GM21360 (cell line): ENCODE measurements at regions not wholly inside any gene's neighbourhood (a gene's known extent, or its start where the extent isn't known, plus 50 kb on each side); places are given as distances from the start of the nearest gene placed in this dataset.

Source experiments
- ATAC-seq: cut with Tn5 transposase; IDR thresholded peaks from one replicate; pipeline ENCODE4 v1.9.1; 2021; ENCODE audit warnings: mild to moderate bottlenecking, moderate library complexity; ENCODE audit not compliant: unreplicated experiment

- no peak for ATAC-seq
Observed at GRCh38 chr1:94708299-94708685, 111.9 kb upstream of the SLC44A3 start.

- no peak for ATAC-seq
Observed at GRCh38 chr1:94707321-94708298, 112.5 kb upstream of the SLC44A3 start.

DNA sequence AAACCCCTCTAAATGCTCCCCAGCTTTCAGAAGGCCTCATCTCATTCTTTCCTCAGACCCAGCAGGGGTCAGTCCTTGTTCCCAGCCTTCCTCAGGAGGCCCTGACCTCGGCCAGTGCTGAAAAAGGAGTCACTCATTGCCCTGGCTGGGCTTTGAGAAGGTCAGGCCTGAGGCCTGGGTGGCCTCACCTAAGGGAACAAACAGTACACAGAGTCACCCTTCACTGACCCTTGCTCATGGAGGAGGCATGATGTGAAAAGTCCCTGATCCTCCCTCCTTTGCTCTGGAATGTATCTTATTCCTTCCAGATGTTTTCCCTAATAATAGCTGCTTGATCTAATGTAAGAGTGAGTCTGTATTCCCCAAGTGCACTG lies 117.7 kb upstream of the SLC44A3 start:
- ATAC-seq: no peak

GRCh38 chr1:94701796-94702441 lies 118.2 kb upstream of the SLC44A3 start:
- ATAC-seq: no peak

GRCh38 chr1:94698759-94699502 lies 121.2 kb upstream of the SLC44A3 start:
- no peak for ATAC-seq

- no peak for ATAC-seq
Observed at GRCh38 chr1:94698356-94698755, 121.8 kb upstream of the SLC44A3 start.

DNA sequence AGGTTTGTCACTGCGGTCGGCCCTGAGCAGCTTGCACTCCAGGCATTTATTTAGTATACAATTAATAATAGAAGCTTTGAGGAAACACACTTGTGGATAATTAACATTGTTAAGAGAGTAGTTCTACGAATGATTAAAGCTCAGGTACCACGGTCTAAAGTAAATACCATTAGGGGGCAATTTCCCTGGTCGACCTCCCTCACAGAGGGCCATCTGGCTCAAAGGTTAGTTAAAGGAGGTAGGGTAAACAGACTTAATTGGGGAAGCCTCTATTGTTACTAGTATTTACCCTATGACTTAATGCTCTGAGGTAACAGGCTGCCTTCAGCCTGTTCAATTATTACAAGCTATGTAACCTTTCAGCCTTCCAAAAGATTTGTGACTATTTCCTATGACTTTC lies 122.3 kb upstream of the SLC44A3 start:
- no peak for ATAC-seq

DNA sequence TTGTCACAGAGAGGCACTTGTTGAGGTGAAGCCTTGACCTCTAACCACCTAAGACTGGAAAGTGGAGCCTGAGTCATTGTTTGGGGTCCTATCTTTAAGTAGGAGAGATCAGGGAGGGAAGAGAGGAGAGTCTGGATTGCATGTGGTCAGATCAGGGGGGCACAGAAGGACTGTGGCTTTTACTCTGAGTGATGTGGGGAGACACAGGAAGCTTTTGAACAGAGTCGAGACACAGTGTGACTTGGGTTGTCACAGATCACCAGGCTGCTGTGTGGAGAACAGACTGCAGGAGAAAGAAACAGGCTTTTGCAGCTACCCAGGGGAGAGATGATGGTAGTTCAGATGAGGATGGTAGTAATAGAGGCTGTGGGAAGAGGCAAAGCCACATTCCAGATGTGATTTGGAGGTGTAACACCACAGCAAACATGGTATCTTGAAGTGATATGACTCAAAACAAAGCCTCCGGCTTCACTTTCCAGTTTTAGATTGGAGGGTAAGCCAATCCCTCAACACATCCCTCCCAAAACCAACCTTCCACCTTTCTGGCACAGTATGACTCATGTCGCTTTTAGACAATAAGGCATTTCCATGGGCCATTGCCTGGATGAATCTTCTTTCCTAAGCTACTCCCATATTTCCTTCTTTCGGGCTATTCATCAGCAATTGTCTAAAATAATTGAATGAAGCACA lies 125.8 kb upstream of the SLC44A3 start:
- ATAC-seq: no peak

DNA sequence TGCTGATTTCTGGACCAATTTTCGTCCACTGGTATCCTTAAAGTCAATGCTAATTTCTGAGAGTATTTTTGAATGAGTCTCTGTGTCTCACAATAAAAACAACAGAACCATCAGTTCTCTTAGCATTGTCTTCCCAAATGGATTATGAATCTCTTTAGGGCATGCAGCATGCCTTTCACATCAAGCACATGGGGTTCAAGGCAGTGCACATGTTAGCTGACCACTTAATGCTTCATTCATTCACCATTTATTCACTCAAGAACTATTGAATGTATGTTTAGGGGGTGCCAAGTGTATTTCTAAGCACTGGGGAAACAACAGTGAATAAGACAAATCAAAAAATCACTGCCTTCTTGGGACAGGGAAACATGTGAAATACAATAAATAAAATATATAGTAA lies 126.7 kb upstream of the SLC44A3 start:
- no peak for ATAC-seq

DNA sequence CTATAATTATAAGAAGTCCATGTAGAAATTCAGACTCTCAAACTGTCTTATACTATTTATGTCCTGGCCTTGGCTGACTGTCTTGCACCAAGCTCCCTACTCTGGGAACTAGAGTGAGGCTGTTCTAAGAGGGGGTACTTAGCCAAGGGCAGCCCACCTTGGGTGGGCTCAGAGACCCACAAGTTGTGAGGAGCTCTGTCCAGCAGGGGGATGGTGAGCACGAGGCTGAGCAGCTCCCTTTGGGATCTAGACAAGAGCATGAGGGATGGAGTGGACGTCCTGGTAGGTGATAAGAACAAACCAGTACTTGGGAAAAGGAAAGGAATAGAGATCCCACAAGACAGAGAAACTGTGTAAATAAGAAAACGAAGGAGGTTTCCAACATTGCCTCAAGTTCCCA lies 127.1 kb upstream of the SLC44A3 start:
- ATAC-seq: no peak

DNA sequence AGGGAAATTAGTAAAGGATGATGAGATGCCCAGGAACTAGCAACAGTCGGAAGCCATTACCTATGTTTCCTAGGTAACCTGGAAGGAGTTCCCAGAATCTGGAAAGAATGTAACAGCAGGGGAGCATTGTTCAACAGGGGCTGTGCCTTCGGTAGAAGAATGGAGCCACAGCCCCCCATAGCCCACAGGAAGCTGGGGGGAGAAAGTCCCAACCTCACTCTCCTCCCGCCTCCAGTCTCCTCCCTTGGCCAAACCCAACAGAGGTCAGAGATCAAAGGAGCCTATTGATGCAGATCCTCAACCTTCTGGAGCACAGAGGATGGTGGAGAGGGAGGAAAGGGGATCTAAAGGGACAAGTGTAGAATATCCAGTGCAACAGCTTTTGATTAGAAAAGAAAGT lies 131.5 kb upstream of the SLC44A3 start:
- ATAC-seq: no peak

DNA sequence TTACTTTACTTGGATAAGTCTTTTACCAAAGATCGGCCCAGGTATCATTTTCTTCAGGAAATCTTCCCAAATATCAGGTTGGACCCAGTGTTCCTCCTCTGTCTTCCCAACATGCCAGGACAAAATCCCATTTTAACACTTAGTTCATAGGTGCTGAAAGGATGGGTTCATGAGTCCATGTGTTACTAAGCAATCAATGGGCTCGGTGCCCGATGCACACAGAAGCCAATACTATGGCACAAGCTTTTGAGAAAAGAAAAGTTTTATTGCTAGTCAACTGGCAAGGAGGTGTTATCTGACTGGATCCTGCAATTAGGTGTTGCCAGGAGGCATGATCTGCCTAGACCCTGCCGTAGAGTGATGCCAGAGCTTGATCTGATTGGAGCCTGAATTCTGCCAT lies 133.3 kb upstream of the SLC44A3 start:
- ATAC-seq: no peak

DNA sequence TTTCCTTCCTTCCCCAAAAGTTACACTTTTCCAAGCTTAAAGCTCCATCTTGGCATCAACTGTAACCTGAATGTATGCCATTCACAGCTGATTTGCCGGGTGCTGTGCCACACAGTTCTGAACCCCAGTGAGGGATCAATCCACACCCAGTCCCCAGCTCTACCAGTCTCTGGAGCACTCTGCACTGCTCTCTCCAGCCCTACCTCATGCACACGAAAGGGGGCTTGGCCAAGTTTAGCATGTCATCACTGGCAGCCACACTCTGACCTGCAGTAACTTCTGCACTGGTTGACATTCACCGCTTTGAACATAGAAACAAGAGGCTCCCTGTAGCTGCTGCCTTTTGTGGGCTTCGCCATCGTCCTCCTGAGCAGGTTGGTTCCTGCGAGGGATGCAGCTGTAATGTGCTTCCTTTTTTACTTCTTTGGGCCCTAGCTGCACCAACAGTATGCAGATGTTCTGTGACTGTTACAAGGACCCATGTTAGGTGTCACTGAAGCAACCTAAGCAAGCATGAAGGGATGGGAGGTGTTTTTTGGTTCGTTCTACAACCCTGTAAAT lies 135.4 kb upstream of the SLC44A3 start:
- ATAC-seq: no peak

GRCh38 chr1:94683886-94684285 lies 136.3 kb upstream of the SLC44A3 start:
- ATAC-seq: no peak

DNA sequence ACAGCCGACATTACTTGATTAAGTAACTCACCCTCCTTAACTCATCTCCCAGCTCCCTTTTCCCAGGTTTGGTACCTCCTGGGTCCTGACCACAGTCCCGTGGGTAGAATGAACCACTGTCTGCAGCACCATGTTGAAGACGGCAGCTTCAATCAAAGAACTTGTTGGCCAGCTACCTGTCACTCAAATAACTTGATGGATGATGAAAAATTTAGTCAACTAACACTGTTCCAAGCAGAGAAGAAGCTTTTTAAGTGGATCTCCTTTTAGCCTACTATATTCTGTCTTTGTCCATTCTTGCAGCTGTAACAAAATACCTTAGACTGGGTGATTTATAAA lies 138.4 kb upstream of the F3 start:
- no peak for ATAC-seq

DNA sequence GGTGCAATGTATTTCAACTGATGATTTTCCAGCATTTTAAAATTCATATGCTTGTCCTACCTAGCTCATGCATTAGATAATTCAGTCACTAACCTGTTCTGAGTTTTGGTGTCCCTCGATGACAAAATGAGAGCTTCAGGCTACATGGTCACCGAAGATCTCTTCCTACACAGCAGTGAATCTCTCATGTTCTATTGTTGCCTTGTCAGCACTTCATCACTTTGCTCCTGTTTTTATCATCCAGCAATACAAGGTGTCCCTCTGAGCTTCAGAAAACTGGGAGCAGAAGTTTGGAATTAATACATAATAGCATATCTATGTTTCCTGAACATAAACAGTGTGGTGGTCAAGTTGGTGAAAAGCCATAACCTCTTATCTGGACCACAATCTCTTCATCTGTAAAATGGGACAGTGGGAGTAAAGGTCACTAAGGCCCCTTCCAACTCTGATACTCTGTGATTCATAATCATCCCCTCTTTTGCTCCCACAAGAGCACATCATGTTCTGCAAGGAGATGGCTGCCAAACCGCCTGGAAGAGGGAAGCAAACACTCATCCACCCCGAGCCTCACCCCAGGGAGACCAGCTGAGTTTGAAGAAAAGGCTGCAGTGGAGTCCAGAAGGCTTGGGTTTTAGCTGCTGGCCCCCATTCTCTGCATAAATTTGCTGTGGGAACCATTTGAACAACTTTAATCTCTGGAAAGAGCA lies 137.9 kb upstream of the F3 start:
- no peak for ATAC-seq

DNA sequence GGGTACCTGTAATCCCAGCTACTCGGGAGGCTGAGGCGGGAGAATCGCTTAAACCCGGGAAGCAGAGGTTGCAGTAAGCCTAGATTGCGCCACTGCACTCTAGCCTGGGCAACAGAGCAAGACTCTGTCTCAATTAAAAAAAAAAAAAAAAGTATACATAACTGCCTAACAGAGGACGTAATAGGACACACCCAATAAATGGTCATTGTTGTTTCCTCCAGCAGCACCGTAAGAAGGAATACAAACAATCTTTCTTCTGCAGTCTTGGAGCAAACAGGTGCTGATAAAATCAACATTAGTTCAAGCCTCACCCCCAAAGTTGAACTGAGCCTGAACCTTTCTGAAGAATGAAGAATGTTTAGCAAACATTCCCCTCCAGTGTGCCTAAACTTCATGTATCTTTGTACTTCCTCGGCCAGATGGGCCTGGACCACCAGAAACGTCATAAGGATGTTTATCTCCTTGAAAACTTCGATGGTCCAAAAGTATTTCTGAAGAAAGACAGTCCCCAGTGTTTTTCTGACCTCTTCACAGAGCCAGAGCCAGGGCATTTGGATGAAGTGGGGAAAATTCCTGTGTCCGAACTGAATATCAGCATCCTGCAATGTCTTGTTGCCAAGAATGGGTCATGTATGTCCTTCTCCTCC lies 136.8 kb upstream of the F3 start:
- ATAC-seq: no peak

GRCh38 chr1:94677714-94678113 lies 136.2 kb upstream of the F3 start:
- ATAC-seq: no peak

DNA sequence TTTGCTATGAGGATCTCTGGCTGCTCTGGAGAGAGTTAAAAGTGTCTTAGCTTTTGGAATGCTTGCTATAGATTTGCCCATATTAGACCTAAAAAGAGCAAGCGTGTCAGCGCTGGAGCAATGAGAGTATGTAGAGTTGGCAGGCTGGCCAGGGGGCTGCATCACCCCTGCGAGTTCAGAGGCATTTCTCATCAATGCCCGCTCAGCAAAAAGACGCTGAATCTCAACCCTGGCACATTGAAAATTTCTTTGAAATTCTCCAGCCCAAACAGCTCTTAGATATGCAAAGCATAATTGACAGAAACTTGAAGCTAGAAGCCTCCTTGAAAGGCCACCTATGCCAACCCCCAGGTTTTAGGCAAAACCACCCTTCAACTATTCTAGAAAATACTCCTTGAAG lies 135.5 kb upstream of the F3 start:
- no peak for ATAC-seq

DNA sequence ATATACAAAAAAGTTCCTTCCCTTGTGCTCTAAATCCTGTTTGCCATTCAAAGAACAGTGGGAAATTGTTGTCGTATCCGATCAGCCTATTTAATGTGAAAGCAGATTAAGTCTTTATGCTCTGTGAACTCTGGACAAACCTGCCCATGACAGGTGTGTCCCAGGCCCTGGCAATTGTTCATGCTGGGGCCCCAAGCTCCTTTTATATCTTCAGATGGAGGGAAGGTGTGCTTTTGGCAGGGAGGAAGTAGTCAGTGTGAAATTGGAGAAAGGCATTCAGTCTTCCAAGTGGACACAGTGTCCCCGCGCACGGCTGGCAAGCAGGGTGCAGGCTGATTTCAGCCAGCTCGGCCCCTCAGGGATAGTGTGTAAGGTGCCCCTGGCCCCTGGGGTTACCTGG lies 135.1 kb upstream of the F3 start:
- ATAC-seq: no peak
